Keratinocyte (primary cell): ENCODE measurements at regions not wholly inside any gene's neighbourhood (a gene's known extent, or its start where the extent isn't known, plus 50 kb on each side); places are given as distances from the start of the nearest gene placed in this dataset.

Experiments used
- DNase-seq: peaks from one replicate; pipeline ENCODE4 v3.0.0-alpha.2; 2011; ENCODE audit warnings: low read depth, missing footprints, low spot score
- FAIRE-seq: peaks from 2 replicates; lab custom pipeline; 2011; peaks lifted over from hg19 to GRCh38; lab: Jason Lieb, UNC
- H2AFZ ChIP-seq: 2 replicates; pipeline ENCODE4 v1.6.0; 2012; ENCODE audit warnings: low read length, control low read depth, inconsistent platforms; ENCODE audit not compliant: control insufficient read depth
- H3K27ac ChIP-seq: 2 replicates; pipeline ENCODE4 v1.5.1; 2011; ENCODE audit warnings: low read length; ENCODE audit not compliant: control insufficient read depth, insufficient read depth
- H3K27me3 ChIP-seq: 3 replicates; pipeline ENCODE4 v1.6.0; 2011; ENCODE audit warnings: low read length; ENCODE audit not compliant: control insufficient read depth, insufficient read depth; ENCODE audit errors: extremely low read depth
- H3K36me3 ChIP-seq, 2 experiments: 2 replicates in 1 of 2; 3 replicates in 1 of 2; pipeline ENCODE4 v1.5.1; 2011; ENCODE audit warnings: low read length in 2 of 2, mild to moderate bottlenecking in 1 of 2; ENCODE audit not compliant: control insufficient read depth in 2 of 2, insufficient read depth in 2 of 2; ENCODE audit errors: extremely low read depth in 1 of 2
- H3K4me1 ChIP-seq: 3 replicates; pipeline ENCODE4 v1.5.1; 2011; ENCODE audit warnings: low read length; ENCODE audit not compliant: control insufficient read depth, insufficient read depth; ENCODE audit errors: extremely low read depth
- H3K4me2 ChIP-seq: 3 replicates; pipeline ENCODE4 v1.6.0; 2011; ENCODE audit warnings: low read depth, low read length; ENCODE audit not compliant: control insufficient read depth, insufficient read depth; ENCODE audit errors: extremely low read depth
- H3K4me3 ChIP-seq, 3 experiments: fragments of 200-600 bp in 1 of 3; sonication (generic) in 1 of 3; 2 replicates in 2 of 3; 3 replicates in 1 of 3; pipeline ENCODE4 v1.5.1; 2011 to 2016; ENCODE audit warnings: low read length in 3 of 3, mild to moderate bottlenecking in 3 of 3, control low read depth in 2 of 3, inconsistent platforms in 1 of 3, low read depth in 1 of 3, mixed read lengths in 1 of 3, mixed run types in 1 of 3, moderate library complexity in 1 of 3; ENCODE audit not compliant: control insufficient read depth in 2 of 3, insufficient read depth in 2 of 3; ENCODE audit errors: extremely low read depth in 1 of 3
- H3K79me2 ChIP-seq: 2 replicates; pipeline ENCODE4 v1.6.0; 2012; ENCODE audit warnings: low read length; ENCODE audit not compliant: control insufficient read depth, insufficient read depth
- H3K9ac ChIP-seq: 3 replicates; pipeline ENCODE4 v1.6.0; 2011; ENCODE audit warnings: low read length; ENCODE audit not compliant: control insufficient read depth, insufficient read depth; ENCODE audit errors: extremely low read depth
- H3K9me1 ChIP-seq: 3 replicates; pipeline ENCODE4 v1.6.0; 2011; ENCODE audit warnings: low read length; ENCODE audit not compliant: control insufficient read depth, insufficient read depth; ENCODE audit errors: extremely low read depth
- H3K9me3 ChIP-seq: 2 replicates; pipeline ENCODE4 v1.5.1; 2012; ENCODE audit warnings: low read depth, low read length; ENCODE audit not compliant: control insufficient read depth
- H4K20me1 ChIP-seq: 3 replicates; pipeline ENCODE4 v1.6.0; 2011; ENCODE audit warnings: low read length; ENCODE audit not compliant: control insufficient read depth, insufficient read depth; ENCODE audit errors: extremely low read depth
- EZH2 ChIP-seq: IDR thresholded peaks from one replicate; pipeline ENCODE4 v1.6.1; 2012; ENCODE audit warnings: inconsistent platforms, mild to moderate bottlenecking, low read length, moderate library complexity
- dilution Hi-C: fragments of 300-500 bp; cut with MboI; formaldehyde crosslinking; loops from one replicate; pipeline ENCODE4 v1.7.0; 2020; ENCODE audit warnings: low sequenced_read_pairs; ENCODE audit not compliant: extremely low pct_ligation_motif_present
- TF ChIP-seq, protein P1 (sequence below), 3 experiments: IDR thresholded peaks in 1 of 3; conservative IDR thresholded peaks in 1 of 3; optimal IDR thresholded peaks in 1 of 3; 2 replicates in 2 of 3; 3 replicates in 1 of 3; pipeline versions ENCODE3 to v1.5.1; 2011; ENCODE audit warnings: low read length in 3 of 3, mild to moderate bottlenecking in 3 of 3, moderate library complexity in 2 of 3, control low read depth in 1 of 3, inconsistent platforms in 1 of 3; ENCODE audit not compliant: insufficient read depth in 2 of 3; ENCODE audit errors: extremely low read depth in 1 of 3

DNA sequence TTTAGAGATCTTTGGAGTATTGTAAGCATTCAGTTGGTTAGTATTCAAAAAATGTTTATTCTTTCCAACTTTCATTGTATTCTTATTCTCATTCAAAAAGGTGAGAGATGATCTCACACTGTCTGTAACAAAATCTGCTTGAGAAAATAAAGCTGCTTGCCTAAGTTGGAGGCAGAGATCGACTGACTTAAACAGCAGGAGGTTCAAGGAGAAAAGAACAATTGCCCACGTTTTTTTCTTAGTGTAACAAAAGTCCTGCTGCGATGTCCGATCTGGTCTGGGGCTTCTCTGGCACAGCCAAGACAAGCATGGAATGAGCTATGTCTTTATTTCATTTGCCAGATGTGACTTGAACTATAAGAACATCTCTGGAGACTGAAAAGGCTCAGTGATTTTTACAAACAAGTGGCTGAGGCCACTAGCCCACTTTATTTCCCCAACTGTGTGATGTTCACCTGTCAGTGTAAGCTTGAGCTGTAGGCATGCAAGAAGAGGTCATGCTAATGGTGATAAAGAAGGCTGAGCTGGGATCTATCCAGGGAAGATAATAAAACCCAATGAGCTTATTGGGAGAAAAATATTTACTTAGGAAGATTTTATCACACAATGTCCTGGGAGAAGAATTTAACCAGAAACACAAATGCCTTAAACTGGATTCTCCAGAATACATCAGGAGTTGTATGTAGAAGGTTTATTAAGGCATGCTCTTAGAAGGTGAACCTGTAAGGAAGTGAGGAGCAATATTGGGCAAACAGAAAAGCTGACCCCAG is 580.1 kb upstream of the BTBD3 start:
- H3K9me3 ChIP-seq = no peaks in the 10 kb centered on the region
- no peak overlapping the region for H3K4me3 ChIP-seq
- H3K36me3 ChIP-seq = no peaks in the 10 kb centered on the region
- dilution Hi-C loops = no loop called here
- H2AFZ ChIP-seq = no peak overlapping the region
- TF ChIP-seq, protein P1, sequence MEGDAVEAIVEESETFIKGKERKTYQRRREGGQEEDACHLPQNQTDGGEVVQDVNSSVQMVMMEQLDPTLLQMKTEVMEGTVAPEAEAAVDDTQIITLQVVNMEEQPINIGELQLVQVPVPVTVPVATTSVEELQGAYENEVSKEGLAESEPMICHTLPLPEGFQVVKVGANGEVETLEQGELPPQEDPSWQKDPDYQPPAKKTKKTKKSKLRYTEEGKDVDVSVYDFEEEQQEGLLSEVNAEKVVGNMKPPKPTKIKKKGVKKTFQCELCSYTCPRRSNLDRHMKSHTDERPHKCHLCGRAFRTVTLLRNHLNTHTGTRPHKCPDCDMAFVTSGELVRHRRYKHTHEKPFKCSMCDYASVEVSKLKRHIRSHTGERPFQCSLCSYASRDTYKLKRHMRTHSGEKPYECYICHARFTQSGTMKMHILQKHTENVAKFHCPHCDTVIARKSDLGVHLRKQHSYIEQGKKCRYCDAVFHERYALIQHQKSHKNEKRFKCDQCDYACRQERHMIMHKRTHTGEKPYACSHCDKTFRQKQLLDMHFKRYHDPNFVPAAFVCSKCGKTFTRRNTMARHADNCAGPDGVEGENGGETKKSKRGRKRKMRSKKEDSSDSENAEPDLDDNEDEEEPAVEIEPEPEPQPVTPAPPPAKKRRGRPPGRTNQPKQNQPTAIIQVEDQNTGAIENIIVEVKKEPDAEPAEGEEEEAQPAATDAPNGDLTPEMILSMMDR (optimal IDR thresholded peaks at IDR 0.05 in 1 of 3, IDR thresholded peaks at IDR 0.05 in 1 of 3, conservative IDR thresholded peaks at IDR 0.05 in 1 of 3; ENCODE audit: extremely low read depth in 1 of 3, insufficient read depth in 2 of 3, low read length in 3 of 3) = no peak
- no peak for TF ChIP-seq EZH2
- H4K20me1 ChIP-seq = no peaks in the 10 kb centered on the region
- DNase-seq = no peak
- no peak for FAIRE-seq
- no peaks in the 10 kb centered on the region for H3K79me2 ChIP-seq
- no peaks in the 10 kb centered on the region for H3K4me1 ChIP-seq
- H3K9ac ChIP-seq = no peak overlapping the region
- no peak overlapping the region for H3K27ac ChIP-seq
- no peaks in the 10 kb centered on the region for H3K27me3 ChIP-seq
- no peaks in the 10 kb centered on the region for H3K9me1 ChIP-seq
- no peak overlapping the region for H3K4me2 ChIP-seq

DNA sequence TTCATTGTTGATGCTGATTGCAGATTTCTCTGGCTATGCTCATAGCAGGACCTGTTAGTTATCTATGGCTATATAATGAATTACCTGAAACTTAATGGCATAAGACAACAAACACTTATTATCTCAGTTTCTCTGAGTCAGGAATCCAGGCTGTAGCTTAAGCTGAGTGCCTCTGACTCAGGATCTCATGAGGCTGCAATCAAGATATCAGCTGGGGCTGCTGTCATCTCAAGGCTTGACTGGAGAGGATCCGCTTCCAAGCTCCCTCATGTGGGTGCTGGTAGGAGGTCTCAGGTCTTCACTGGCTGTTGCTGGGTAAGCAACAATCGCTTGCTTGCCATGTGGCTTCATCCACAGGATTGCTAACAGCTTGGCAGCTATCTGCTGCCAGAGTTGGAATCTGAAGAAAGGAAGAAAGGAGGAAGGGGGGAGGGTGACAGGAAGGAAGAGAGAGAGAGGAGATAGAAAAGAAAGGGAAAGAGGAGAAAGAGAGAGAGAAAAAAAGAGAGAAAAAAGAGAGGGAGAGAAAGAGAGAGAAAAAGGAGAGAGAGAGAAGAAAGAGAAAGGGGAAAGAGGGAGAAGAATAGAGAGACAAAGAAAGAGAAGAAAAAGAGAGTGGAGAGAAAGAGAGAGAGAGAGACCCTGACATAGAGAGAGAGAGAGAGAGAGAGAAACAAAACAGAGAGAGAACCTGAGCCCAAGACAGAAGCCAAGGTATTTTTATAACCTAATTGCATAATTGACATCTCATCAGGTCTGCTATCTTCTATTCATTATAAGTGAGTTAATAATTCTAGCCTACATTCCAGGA is 579.0 kb upstream of the BTBD3 start:
- no peak for FAIRE-seq
- no peaks in the 10 kb centered on the region for H3K36me3 ChIP-seq

More for the DNA sequence above, 579.0 kb upstream of the BTBD3 start:
- Histone ChIP-seq H2AFZ (no peak overlapping the region), H3K79me2 (no peaks in the 10 kb centered on the region), H3K27me3 (no peaks in the 10 kb centered on the region), H3K9me1 (no peaks in the 10 kb centered on the region), H3K4me2 (no peak overlapping the region), H3K4me1 (no peaks in the 10 kb centered on the region), H4K20me1 (no peaks in the 10 kb centered on the region), H3K9me3 (no peaks in the 10 kb centered on the region), H3K27ac (no peak overlapping the region), H3K9ac (no peak overlapping the region), H3K4me3 (no peak overlapping the region)
- TF ChIP-seq EZH2 = no peak
- TF ChIP-seq, protein P1 (optimal IDR thresholded peaks at IDR 0.05 in 1 of 3, IDR thresholded peaks at IDR 0.05 in 1 of 3, conservative IDR thresholded peaks at IDR 0.05 in 1 of 3; ENCODE audit: extremely low read depth in 1 of 3, insufficient read depth in 2 of 3, low read length in 3 of 3) = peak in 1 of 3 experiments; percentile 2
- dilution Hi-C loops = no loop called here
- no peak for DNase-seq
